Epithelial cell of esophagus (primary cell): ENCODE measurements at regions not wholly inside any gene's neighbourhood (a gene's known extent, or its start where the extent isn't known, plus 50 kb on each side); places are given as distances from the start of the nearest gene placed in this dataset.

Experiments used
- DNase-seq: peaks from one replicate; pipeline ENCODE4 v3.0.0; 2010; ENCODE audit warnings: low read depth
- H3K4me3 ChIP-seq: 2 replicates; pipeline ENCODE4 v1.5.1; 2011; ENCODE audit warnings: mild to moderate bottlenecking, low read length, control low read depth
- CTCF ChIP-seq: IDR thresholded peaks from 2 replicates; pipeline ENCODE4 v1.5.1; 2011; ENCODE audit warnings: low read depth, mild to moderate bottlenecking, low read length, control low read depth, inconsistent platforms; ENCODE audit not compliant: insufficient read depth; ENCODE audit errors: missing control alignments

- H3K4me3 ChIP-seq: no peak overlapping the region
- TF ChIP-seq CTCF: no peak
- DNase-seq: peak; percentile 95
Observed at GRCh38 chr9:108786901-108787689, 68.7 kb downstream of the ACTL7B start.

- no peak for TF ChIP-seq CTCF
- H3K4me3 ChIP-seq: no peak overlapping the region
- peak; percentile 55 for DNase-seq
Observed at GRCh38 chr9:108786322-108786721, 69.5 kb downstream of the ACTL7B start.

- H3K4me3 ChIP-seq: no peak overlapping the region
- no peak for TF ChIP-seq CTCF
- no peak for DNase-seq
Observed at GRCh38 chr9:108784998-108785397, 70.8 kb downstream of the ACTL7B start.

- no peak overlapping the region for H3K4me3 ChIP-seq
- TF ChIP-seq CTCF: no peak
- DNase-seq: no peak
Observed at GRCh38 chr9:108783731-108784495, 71.9 kb downstream of the ACTL7B start.

- no peak for TF ChIP-seq CTCF
- no peak for DNase-seq
- H3K4me3 ChIP-seq: no peak overlapping the region
Observed at GRCh38 chr9:108783326-108783725, 72.5 kb downstream of the ACTL7B start.

GRCh38 chr9:108780942-108781734 lies 74.6 kb downstream of the ACTL7B start:
- DNase-seq: peak; percentile 75
- no peak for TF ChIP-seq CTCF
- H3K4me3 ChIP-seq: no peak overlapping the region
